ENCODE measurements at regions not wholly inside any gene's neighbourhood (a gene's known extent, or its start where the extent isn't known, plus 50 kb on each side); places are given as distances from the start of the nearest gene placed in this dataset.

- no peak for FAIRE-seq
- Histone ChIP-seq H4K91ac (replicated peaks; ENCODE audit: insufficient read length, low read length) (no peak overlapping the region), H2AK5ac (ENCODE audit: low read depth, low read length) (no peak overlapping the region), H3K36me3 (ENCODE audit: control insufficient read depth in 2 of 4, insufficient read depth in 4 of 4, low read length in 3 of 4) (no peaks in the 10 kb centered on the region), H3K4me1 (replicated peaks in 1 of 4; ENCODE audit: control insufficient read depth in 3 of 4, insufficient read depth in 4 of 4, low read length in 3 of 4) (peaks cover 0 to 11% (median 8%) of the 10 kb centered on the region in 4 experiments; a peak in 3 of 7 replicates), H3K27me3 (replicated peaks in 1 of 4; ENCODE audit: control insufficient read depth in 3 of 4, extremely low read depth in 1 of 4, insufficient read depth in 3 of 4, low read length in 3 of 4) (peaks cover 0 to 5% (median 0%) of the 10 kb centered on the region in 4 experiments; a peak in 1 of 7 replicates), H3K4ac (replicated peaks; ENCODE audit: insufficient read length, low read depth, low read length) (no peak overlapping the region), H2BK12ac (ENCODE audit: low read depth, low read length) (no peak overlapping the region), H3K27ac (ENCODE audit: low read depth, low read length) (no peak overlapping the region), H4K5ac (ENCODE audit: insufficient read length, low read depth, low read length) (no peak overlapping the region), H3K56ac (replicated peaks; ENCODE audit: insufficient read length, low read depth, low read length) (no peak overlapping the region), H2BK5ac (ENCODE audit: low read depth, low read length) (no peak overlapping the region), H3K18ac (ENCODE audit: extremely low read depth, low read length) (no peak overlapping the region), H4K8ac (ENCODE audit: extremely low read depth, insufficient read depth, low read length) (no peak overlapping the region), H3K79me2 (ENCODE audit: control insufficient read depth in 1 of 2, insufficient read depth in 2 of 2, low read length in 2 of 2) (no peaks in the 10 kb centered on the region), H2BK20ac (ENCODE audit: low read length) (no peak overlapping the region), H3K23ac (ENCODE audit: insufficient read length) (no peak overlapping the region), H4K20me1 (replicated peaks in 1 of 2; ENCODE audit: control insufficient read depth in 1 of 2, insufficient read depth in 2 of 2, low read length in 2 of 2) (no peaks in the 10 kb centered on the region), H3K23me2 (ENCODE audit: low read depth, low read length) (no peaks in the 10 kb centered on the region; the same call in 1 of the 2 replicates), H3K9ac (replicated peaks in 1 of 4; ENCODE audit: extremely low read depth in 1 of 4, low read depth in 3 of 4, low read length in 3 of 4) (no peak overlapping the region), H3K14ac (ENCODE audit: insufficient read length) (no peak overlapping the region), H3K79me1 (ENCODE audit: low read depth, low read length) (no peaks in the 10 kb centered on the region), H3K9me3 (ENCODE audit: insufficient read depth in 2 of 2, low read depth in 1 of 2, low read length in 1 of 2) (no peaks in the 10 kb centered on the region), H2BK120ac (replicated peaks; ENCODE audit: low read depth, low read length) (no peak overlapping the region), H3K4me2 (ENCODE audit: insufficient read depth in 1 of 2, low read depth in 2 of 2, low read length in 2 of 2) (no peak overlapping the region), H3K4me3 (ENCODE audit: extremely low read depth in 1 of 4, insufficient read depth in 2 of 4, low read depth in 3 of 4, low read length in 4 of 4) (no peak overlapping the region), H2AFZ (ENCODE audit: low read length) (no peak overlapping the region), H2BK15ac (ENCODE audit: low read length) (no peak overlapping the region)
- ChIA-PET POLR2A (ENCODE audit: partially characterized antibody) (no interaction called here), CTCF (ENCODE audit: partially characterized antibody) (interaction anchor here (0.5 to 4.3 kb wide), 10 partner anchors 11 to 1003 kb away, joined by 3 to 29 read pairs (median 3); no protein-coding TSS in a partner anchor)
- DNase-seq (ENCODE audit: low read depth in 1 of 2, low spot score in 2 of 2) = no peak
- 52% methylated on average over 5 of the region's 5 CpGs; no CpG with 5 or more reads in 1 of the 2 experiments for WGBS, 2 experiments (ENCODE audit: extremely low coverage in 1 of 2, insufficient coverage in 1 of 2, insufficient read length in 1 of 2, insufficient replicate concordance in 2 of 2, low coverage in 1 of 2, low lambda C conversion rate in 2 of 2, missing lambda C conversion rate in 1 of 2)
- TF ChIP-seq CHD1 (IDR thresholded peaks at IDR 0.05; ENCODE audit: low read depth, low read length) = no peak
- TF ChIP-seq ASH2L (IDR thresholded peaks at IDR 0.05; ENCODE audit: low read length) = no peak
- no peak for TF ChIP-seq SP2 (IDR thresholded peaks at IDR 0.05; ENCODE audit: low read length)
- no peak for TF ChIP-seq SIN3A (conservative IDR thresholded peaks at IDR 0.05 in 1 of 2, IDR thresholded peaks at IDR 0.05 in 1 of 2; ENCODE audit: low read depth in 1 of 2, low read length in 2 of 2)
- TF ChIP-seq PHF8 (conservative IDR thresholded peaks at IDR 0.05; ENCODE audit: low read depth, low read length) = no peak
- no peak for TF ChIP-seq MAX (IDR thresholded peaks at IDR 0.05)
- TF ChIP-seq ZNF274 (IDR thresholded peaks at IDR 0.05; ENCODE audit: borderline replicate concordance, extremely low read depth, low read length) = no peak
- TF ChIP-seq ATF2 (IDR thresholded peaks at IDR 0.05; ENCODE audit: low read length) = no peak
- no peak for TF ChIP-seq KDM5A (IDR thresholded peaks at IDR 0.05; ENCODE audit: low read length)
- no peak for TF ChIP-seq RBBP5 (IDR thresholded peaks at IDR 0.05; ENCODE audit: borderline replicate concordance, low read depth, low read length)
- no peak for TF ChIP-seq RFX5 (IDR thresholded peaks at IDR 0.05; ENCODE audit: borderline replicate concordance, low read depth, low read length)
These were observed 107.6 kb upstream of the NFIA start for GRCh38 chr1:60974524-60975372.
